DND-41 (cell line): ENCODE measurements at regions not wholly inside any gene's neighbourhood (a gene's known extent, or its start where the extent isn't known, plus 50 kb on each side); places are given as distances from the start of the nearest gene placed in this dataset.

ENCODE experiments used
- ATAC-seq: fragments of 200-7000 bp; cut with Tn5 transposase; 3 replicates; pipeline ENCODE4 v1.9.1; 2021; ENCODE audit warnings: low read depth; ENCODE audit not compliant: insufficient read depth
- DNase-seq: peaks from one replicate; pipeline ENCODE4 v3.0.0-alpha.2; 2020
- H2AFZ ChIP-seq: 2 replicates; pipeline ENCODE4 v1.6.0; 2012; ENCODE audit warnings: low read depth, low read length
- H3K27ac ChIP-seq: 2 replicates; pipeline ENCODE4 v1.5.1; 2012; ENCODE audit warnings: low read length, inconsistent platforms
- H3K27me3 ChIP-seq: fragments of 200-600 bp; sonication (generic); 2 replicates; pipeline ENCODE4 v1.6.0; 2012; ENCODE audit warnings: low read length, mild to moderate bottlenecking, inconsistent platforms; ENCODE audit not compliant: insufficient read depth, poor library complexity
- H3K36me3 ChIP-seq: 2 replicates; pipeline ENCODE4 v1.5.1; 2012; ENCODE audit warnings: low read length, inconsistent platforms; ENCODE audit not compliant: insufficient read depth
- H3K4me1 ChIP-seq: 2 replicates; pipeline ENCODE4 v1.5.1; 2012; ENCODE audit warnings: mild to moderate bottlenecking, low read length; ENCODE audit not compliant: insufficient read depth
- H3K4me2 ChIP-seq: 2 replicates; pipeline ENCODE4 v1.6.0; 2012; ENCODE audit warnings: mild to moderate bottlenecking, moderate library complexity, low read length, inconsistent platforms; ENCODE audit not compliant: insufficient read depth
- H3K4me3 ChIP-seq, 2 experiments: fragments of 200-600 bp in 1 of 2; shearing (Covaris generic) in 1 of 2; 2 replicates each; pipeline ENCODE4 v1.5.1; 2012 to 2016; ENCODE audit warnings: inconsistent platforms in 2 of 2, low read length in 2 of 2, mild to moderate bottlenecking in 2 of 2, low read depth in 1 of 2, moderate library complexity in 1 of 2
- H3K79me2 ChIP-seq: 2 replicates; pipeline ENCODE4 v1.6.0; 2012; ENCODE audit warnings: low read length, inconsistent platforms; ENCODE audit not compliant: insufficient read depth
- H3K9ac ChIP-seq: 2 replicates; pipeline ENCODE4 v1.6.0; 2012; ENCODE audit warnings: low read depth, mild to moderate bottlenecking, inconsistent platforms, low read length, moderate library complexity
- H3K9me3 ChIP-seq: 2 replicates; pipeline ENCODE4 v1.5.1; 2012; ENCODE audit warnings: low read length, moderate library complexity, mild to moderate bottlenecking, inconsistent platforms; ENCODE audit not compliant: insufficient read depth, severe bottlenecking
- H4K20me1 ChIP-seq: 2 replicates; pipeline ENCODE4 v1.6.0; 2012; ENCODE audit warnings: low read length; ENCODE audit not compliant: insufficient read depth
- EZH2 ChIP-seq: IDR thresholded peaks from 3 replicates; pipeline ENCODE4 v1.6.1; 2012; ENCODE audit warnings: borderline replicate concordance, low read depth, mild to moderate bottlenecking, moderate library complexity, low read length, inconsistent platforms; ENCODE audit not compliant: severe bottlenecking
- TF ChIP-seq, protein P1 (sequence below): IDR thresholded peaks from 2 replicates; pipeline ENCODE4 v1.5.1; 2012; ENCODE audit warnings: borderline replicate concordance, low read length, moderate library complexity, mild to moderate bottlenecking; ENCODE audit not compliant: poor library complexity, severe bottlenecking; ENCODE audit errors: extremely low read depth

DNA sequence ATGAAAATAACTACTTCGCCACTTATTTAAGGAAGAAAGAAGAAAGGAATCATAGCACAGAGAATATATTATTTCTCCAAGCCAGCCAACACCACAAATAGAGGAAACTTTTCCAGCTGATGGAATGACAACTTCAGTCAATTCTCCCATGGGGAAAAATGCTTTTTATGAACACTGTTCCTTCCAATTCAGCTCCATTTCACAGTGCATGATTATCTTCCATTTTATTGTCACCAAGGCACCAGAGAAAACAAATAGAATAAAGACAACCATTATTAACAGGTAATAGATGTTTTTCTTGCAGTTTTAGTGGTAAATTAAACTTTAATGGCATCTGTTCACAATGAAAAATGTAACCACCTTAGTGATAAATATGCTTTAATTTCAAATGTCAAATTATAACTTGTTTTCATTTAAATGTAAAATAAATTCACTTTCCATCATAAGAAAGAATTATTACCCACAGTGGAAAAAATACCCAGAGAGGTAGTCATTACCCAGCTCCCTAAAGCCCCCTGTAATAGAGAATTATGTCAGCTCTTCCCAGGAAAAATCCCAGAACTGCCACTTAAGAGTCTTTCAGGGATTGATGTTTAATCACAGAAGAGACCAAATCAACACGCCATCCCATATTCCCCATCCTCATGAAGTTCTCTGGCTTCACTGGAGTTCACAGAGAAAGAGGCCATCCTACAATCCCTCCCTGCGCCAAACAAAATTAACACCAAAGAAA, 828.3 kb upstream of the TMEM132C start:
- Histone ChIP-seq H3K27ac (no peak overlapping the region), H3K4me3 (no peak overlapping the region), H3K27me3 (no peaks in the 10 kb centered on the region), H3K79me2 (no peaks in the 10 kb centered on the region), H3K9ac (no peak overlapping the region), H3K9me3 (peaks cover 4% of the 10 kb centered on the region), H3K36me3 (no peaks in the 10 kb centered on the region), H3K4me2 (no peak overlapping the region), H3K4me1 (no peaks in the 10 kb centered on the region), H4K20me1 (no peaks in the 10 kb centered on the region), H2AFZ (no peak overlapping the region)
- DNase-seq (no peak), ATAC-seq (no peak)
- TF ChIP-seq, protein P1, sequence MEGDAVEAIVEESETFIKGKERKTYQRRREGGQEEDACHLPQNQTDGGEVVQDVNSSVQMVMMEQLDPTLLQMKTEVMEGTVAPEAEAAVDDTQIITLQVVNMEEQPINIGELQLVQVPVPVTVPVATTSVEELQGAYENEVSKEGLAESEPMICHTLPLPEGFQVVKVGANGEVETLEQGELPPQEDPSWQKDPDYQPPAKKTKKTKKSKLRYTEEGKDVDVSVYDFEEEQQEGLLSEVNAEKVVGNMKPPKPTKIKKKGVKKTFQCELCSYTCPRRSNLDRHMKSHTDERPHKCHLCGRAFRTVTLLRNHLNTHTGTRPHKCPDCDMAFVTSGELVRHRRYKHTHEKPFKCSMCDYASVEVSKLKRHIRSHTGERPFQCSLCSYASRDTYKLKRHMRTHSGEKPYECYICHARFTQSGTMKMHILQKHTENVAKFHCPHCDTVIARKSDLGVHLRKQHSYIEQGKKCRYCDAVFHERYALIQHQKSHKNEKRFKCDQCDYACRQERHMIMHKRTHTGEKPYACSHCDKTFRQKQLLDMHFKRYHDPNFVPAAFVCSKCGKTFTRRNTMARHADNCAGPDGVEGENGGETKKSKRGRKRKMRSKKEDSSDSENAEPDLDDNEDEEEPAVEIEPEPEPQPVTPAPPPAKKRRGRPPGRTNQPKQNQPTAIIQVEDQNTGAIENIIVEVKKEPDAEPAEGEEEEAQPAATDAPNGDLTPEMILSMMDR = no peak
- no peak for TF ChIP-seq EZH2

DNA sequence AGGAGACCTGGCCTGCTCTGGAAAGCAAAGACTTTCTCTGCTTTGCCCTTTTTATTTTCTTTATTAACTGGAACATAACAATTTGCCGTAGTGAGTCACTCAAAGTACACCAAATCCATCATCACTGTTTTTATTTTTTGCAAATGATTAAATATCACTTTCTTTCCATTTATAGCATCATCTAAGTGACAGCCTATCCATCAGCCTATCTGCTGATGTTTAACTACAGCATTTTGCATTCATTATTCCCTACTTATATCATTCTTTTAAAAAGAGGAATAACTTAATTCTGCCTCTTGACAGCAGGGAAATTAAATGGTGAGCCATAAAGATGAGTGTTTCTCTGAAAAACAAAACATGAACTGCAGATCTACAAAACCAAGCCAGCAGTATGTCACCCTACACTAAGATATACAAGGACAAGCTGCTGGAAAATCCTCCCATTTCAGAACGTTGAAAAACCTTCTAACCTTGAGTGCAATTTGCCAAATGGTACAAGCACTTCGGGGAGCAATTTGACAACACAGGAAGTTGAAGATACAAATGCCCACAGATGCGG, 821.3 kb upstream of the TMEM132C start:
- no peaks in the 10 kb centered on the region for H3K4me1 ChIP-seq
- H3K4me2 ChIP-seq = no peak overlapping the region
- no peaks in the 10 kb centered on the region for H3K36me3 ChIP-seq
- TF ChIP-seq, protein P1 = no peak
- no peaks in the 10 kb centered on the region for H3K79me2 ChIP-seq
- no peak overlapping the region for H2AFZ ChIP-seq
- H3K9ac ChIP-seq = no peak overlapping the region
- H3K9me3 ChIP-seq = no peaks in the 10 kb centered on the region
- ATAC-seq (no peak), DNase-seq (no peak)
- H4K20me1 ChIP-seq = no peaks in the 10 kb centered on the region
- H3K27me3 ChIP-seq = no peaks in the 10 kb centered on the region
- no peak overlapping the region for H3K4me3 ChIP-seq
- no peak overlapping the region for H3K27ac ChIP-seq

DNA sequence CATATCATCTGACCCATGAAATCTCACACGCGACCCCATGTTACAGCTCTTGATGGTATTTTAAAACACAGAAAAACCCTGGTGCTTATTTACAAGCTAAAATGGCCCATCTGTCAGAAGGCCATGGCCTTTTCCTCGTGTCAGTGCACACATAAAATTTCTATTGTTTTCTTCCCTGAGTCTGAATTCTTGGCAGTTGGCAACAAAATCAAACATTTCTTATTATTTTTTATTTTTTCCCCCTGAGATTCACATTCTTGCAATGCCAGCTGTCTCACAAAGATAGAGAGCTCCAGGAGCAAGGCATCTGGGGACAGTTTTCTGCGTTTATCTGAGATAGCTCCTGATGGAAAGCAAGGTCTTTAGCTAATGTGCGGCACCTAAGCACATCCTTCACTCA, 818.1 kb upstream of the TMEM132C start:
- no peak overlapping the region for H3K4me3 ChIP-seq
- H3K9me3 ChIP-seq = no peaks in the 10 kb centered on the region
- no peak overlapping the region for H3K27ac ChIP-seq
- H3K4me2 ChIP-seq = no peak overlapping the region
- H3K4me1 ChIP-seq = no peaks in the 10 kb centered on the region
- no peak for DNase-seq
- ATAC-seq = no peak
- no peaks in the 10 kb centered on the region for H4K20me1 ChIP-seq
- H3K27me3 ChIP-seq = no peaks in the 10 kb centered on the region
- TF ChIP-seq, protein P1 = no peak
- no peak for TF ChIP-seq EZH2
- no peaks in the 10 kb centered on the region for H3K36me3 ChIP-seq
- H2AFZ ChIP-seq = no peak overlapping the region
- no peak overlapping the region for H3K9ac ChIP-seq
- H3K79me2 ChIP-seq = no peaks in the 10 kb centered on the region

DNA sequence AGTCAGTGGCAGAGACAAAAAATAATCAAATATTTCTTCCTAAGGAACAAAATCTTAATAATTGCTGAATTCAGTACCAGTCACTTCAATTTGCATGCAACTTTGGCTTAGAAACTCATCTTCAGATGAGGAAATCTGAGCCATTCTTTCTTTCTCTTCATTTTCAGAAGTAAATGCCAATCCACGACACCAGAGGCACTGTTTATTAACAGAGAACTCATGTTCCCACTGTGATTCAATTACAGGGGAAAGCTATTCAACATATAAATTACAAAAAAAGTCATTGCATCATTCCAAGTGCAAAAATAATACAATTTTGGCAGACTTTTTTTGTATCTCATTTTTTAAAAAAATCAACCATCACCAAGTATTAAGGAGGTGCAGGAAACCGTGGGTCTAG, 816.1 kb upstream of the TMEM132C start:
- no peak overlapping the region for H3K9ac ChIP-seq
- TF ChIP-seq, protein P1 = no peak
- no peak for TF ChIP-seq EZH2
- H3K4me2 ChIP-seq = no peak overlapping the region
- no peak for ATAC-seq
- no peaks in the 10 kb centered on the region for H3K27me3 ChIP-seq
- no peak overlapping the region for H2AFZ ChIP-seq
- no peaks in the 10 kb centered on the region for H3K79me2 ChIP-seq
- no peaks in the 10 kb centered on the region for H3K36me3 ChIP-seq
- no peak for DNase-seq
- H3K4me3 ChIP-seq = no peak overlapping the region
- no peaks in the 10 kb centered on the region for H4K20me1 ChIP-seq
- no peaks in the 10 kb centered on the region for H3K4me1 ChIP-seq
- H3K27ac ChIP-seq = no peak overlapping the region
- no peaks in the 10 kb centered on the region for H3K9me3 ChIP-seq
